HepG2 (cell line): ENCODE measurements at regions not wholly inside any gene's neighbourhood (a gene's known extent, or its start where the extent isn't known, plus 50 kb on each side); places are given as distances from the start of the nearest gene placed in this dataset.
A peak's percentile ranks its signal among the peaks of the same experiment; 100 is the strongest.

Experiments
- ATAC-seq: fragments of 200-7000 bp; cut with Tn5 transposase; 3 replicates; pipeline ENCODE4 v1.9.1; 2020; ENCODE audit warnings: mild to moderate bottlenecking, moderate library complexity
- BruUV-seq: library from RNA; stranded (reverse); fragments of 400-500 nt; replicated peaks from 2 replicates; lab custom pipeline; 2021; lab: Mats Ljungman, UMichigan
- CTCF ChIA-PET: fragments of 300-600 bp; formaldehyde crosslinking; extraction: SDS; loops from one replicate; lab custom pipeline; 2021; ENCODE audit warnings: low total read pairs, inconsistent platforms, low intra/inter-chr PET ratio; lab: Yijun Ruan, JAX
- POLR2A ChIA-PET: fragments of 350-600 bp; sonication (Branson Sonifier 250); formaldehyde crosslinking; loops from one replicate; lab custom pipeline; 2020; ENCODE audit warnings: antibody characterized with exemption, inconsistent platforms; lab: Yijun Ruan, JAX
- DNase-seq: peaks from one replicate; pipeline ENCODE4 v3.0.0-alpha.2; 2015; ENCODE audit warnings: low spot score
- FAIRE-seq: peaks from 3 replicates; lab custom pipeline; 2011; peaks lifted over from hg19 to GRCh38; lab: Jason Lieb, UNC
- H2AFZ ChIP-seq: one replicate; pipeline ENCODE4 v1.6.1; 2011; ENCODE audit warnings: low read length, inconsistent platforms
- H3K27ac ChIP-seq: fragments of 300-600 bp; 3 replicates; pipeline ENCODE4 v1.8.0; 2011; ENCODE audit warnings: mixed run types, mild to moderate bottlenecking, mixed read lengths, low read length, inconsistent platforms; ENCODE audit not compliant: insufficient read depth; ENCODE audit errors: extremely low read length
- H3K27me3 ChIP-seq, 2 experiments: fragments of 200-600 bp in 1 of 2; 2 replicates in 1 of 2; 3 replicates in 1 of 2; pipeline versions ENCODE4 v1.6.0 to v1.8.0; 2011; ENCODE audit warnings: low read length in 2 of 2, mild to moderate bottlenecking in 2 of 2, moderate library complexity in 2 of 2, inconsistent platforms in 1 of 2; ENCODE audit not compliant: insufficient read depth in 2 of 2, control insufficient read depth in 1 of 2
- H3K36me3 ChIP-seq, 2 experiments: fragments of 200-600 bp in 1 of 2; replicated peaks in 1 of 2; 2 replicates in 1 of 2; 3 replicates in 1 of 2; pipeline versions ENCODE4 v1.5.1 to v1.8.0; 2011; ENCODE audit warnings: low read length in 2 of 2, inconsistent platforms in 1 of 2; ENCODE audit not compliant: insufficient read depth in 2 of 2, control insufficient read depth in 1 of 2
- H3K4me1 ChIP-seq: 2 replicates; pipeline ENCODE4 v1.5.1; 2012; ENCODE audit warnings: low read length, inconsistent platforms; ENCODE audit not compliant: insufficient read depth
- H3K4me2 ChIP-seq: 2 replicates; pipeline ENCODE4 v1.6.0; 2011; ENCODE audit warnings: low read depth, low read length, inconsistent platforms
- H3K4me3 ChIP-seq, 3 experiments: fragments of 200-600 bp in 1 of 3; sonication (generic), shearing (Covaris generic) in 1 of 3; replicated peaks in 1 of 3; 2 replicates each; pipeline ENCODE4 v1.5.1; 2011 to 2016; ENCODE audit warnings: low read length in 3 of 3, inconsistent platforms in 2 of 3, low read depth in 2 of 3, mild to moderate bottlenecking in 2 of 3, control low read depth in 1 of 3, mixed read lengths in 1 of 3; ENCODE audit not compliant: insufficient read depth in 1 of 3
- H3K79me2 ChIP-seq: one replicate; pipeline ENCODE4 v1.6.1; 2011; ENCODE audit warnings: low read length, inconsistent platforms; ENCODE audit not compliant: insufficient read depth
- H3K9ac ChIP-seq: 2 replicates; pipeline ENCODE4 v1.6.0; 2011; ENCODE audit warnings: mild to moderate bottlenecking, low read depth, low read length, inconsistent platforms; ENCODE audit not compliant: insufficient read depth
- H3K9me3 ChIP-seq: 2 replicates; pipeline ENCODE4 v1.5.1; 2012; ENCODE audit warnings: mild to moderate bottlenecking, low read length
- H4K20me1 ChIP-seq: 2 replicates; pipeline ENCODE4 v1.6.0; 2011; ENCODE audit warnings: inconsistent platforms, mild to moderate bottlenecking, low read length, moderate library complexity; ENCODE audit not compliant: insufficient read depth
- ZNF629 ChIP-seq: sonication (generic); formaldehyde crosslinking; conservative IDR thresholded peaks from 2 replicates; pipeline ENCODE4 v1.5.0; 2020; ENCODE audit warnings: missing genetic modification reagents
- ZNF768 ChIP-seq: sonication (generic); formaldehyde crosslinking; IDR thresholded peaks from 2 replicates; pipeline ENCODE4 v1.4.0; 2020; ENCODE audit warnings: missing genetic modification reagents
- ZNF841 ChIP-seq: sonication (generic); formaldehyde crosslinking; IDR thresholded peaks from 2 replicates; pipeline ENCODE4 v1.8.1; 2023; ENCODE audit warnings: missing genetic modification reagents, borderline replicate concordance
- WGBS: methylation state at CpG from one replicate; pipeline ENCODE4 v1.1.6; 2017; ENCODE audit warnings: low lambda C conversion rate; 5-methylcytosine and 5-hydroxymethylcytosine counted together
- in situ Hi-C: cut with HindIII; loops from 2 replicates; pipeline ENCODE4 v1.10.0; 2017; ENCODE audit warnings: low pct_unique_long_range_greater_than_20kb; ENCODE audit not compliant: extremely low pct_ligation_motif_present
- intact Hi-C: fragments of 100-400 bp; cut with micrococcal nuclease; formaldehyde crosslinking; loops from one replicate; pipeline ENCODE4 v1.10.0; 2022; ENCODE audit not compliant: unreplicated experiment
- TF ChIP-seq, protein P1 (sequence below): sonication (generic); formaldehyde crosslinking; conservative IDR thresholded peaks from 2 replicates; pipeline ENCODE4 v1.4.0; 2020; ENCODE audit warnings: missing genetic modification reagents
- TF ChIP-seq, protein P2 (sequence below): sonication (generic); formaldehyde crosslinking; IDR thresholded peaks from 2 replicates; pipeline ENCODE4 v1.4.0; 2020; ENCODE audit warnings: missing genetic modification reagents, borderline replicate concordance

DNA sequence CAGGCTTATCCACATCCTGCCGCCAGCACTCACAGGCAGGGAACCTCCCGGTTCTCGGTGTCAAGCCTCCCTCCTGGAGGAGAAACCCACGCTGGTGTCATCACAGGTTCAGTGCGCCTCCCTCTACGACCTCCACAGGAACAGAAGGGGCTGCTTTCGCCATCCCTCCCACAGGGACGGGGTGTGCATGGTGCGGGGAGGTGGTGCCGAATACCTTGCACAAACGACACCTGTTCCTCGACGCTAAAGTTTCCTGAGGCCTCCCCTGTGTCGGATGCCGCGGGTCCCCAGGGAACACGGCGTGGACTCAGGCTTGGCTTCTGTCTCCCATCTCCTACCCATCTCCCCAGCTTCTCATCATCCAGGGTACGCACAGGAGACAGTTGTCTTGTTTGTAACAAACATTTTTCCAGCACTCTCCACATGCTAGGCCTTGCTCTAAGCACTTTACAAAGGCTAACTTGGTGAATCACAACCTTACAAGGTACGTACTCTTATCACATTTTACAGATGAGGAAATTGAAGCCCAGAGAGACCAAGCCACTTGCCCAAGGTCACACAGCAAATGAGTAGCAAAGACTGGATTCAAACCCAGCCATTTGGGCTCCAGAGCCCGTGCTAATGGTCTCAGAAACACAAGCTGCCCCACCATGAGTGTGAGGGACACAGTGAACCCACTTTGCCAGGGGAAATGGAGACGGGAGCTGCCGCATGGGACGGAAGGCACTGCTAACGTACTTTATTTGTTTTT lies 271.6 kb downstream of the C16orf95 start:
- H3K4me3 ChIP-seq, result no peak overlapping the region
- in situ Hi-C loops (no loop called here), intact Hi-C loops (no loop called here)
- no peaks in the 10 kb centered on the region for H3K9me3 ChIP-seq
- no peak for DNase-seq
- H3K27ac ChIP-seq, result no peak overlapping the region
- no peak overlapping the region for H2AFZ ChIP-seq
- ChIA-PET POLR2A (no interaction called here), CTCF (no interaction called here)
- FAIRE-seq, result no peak
- no peak overlapping the region for H3K4me2 ChIP-seq
- no peak for ATAC-seq
- no peak overlapping the region for H3K9ac ChIP-seq
- no peak for TF ChIP-seq ZNF841
- TF ChIP-seq ZNF768, result peak; percentile 83
- TF ChIP-seq, protein P1, sequence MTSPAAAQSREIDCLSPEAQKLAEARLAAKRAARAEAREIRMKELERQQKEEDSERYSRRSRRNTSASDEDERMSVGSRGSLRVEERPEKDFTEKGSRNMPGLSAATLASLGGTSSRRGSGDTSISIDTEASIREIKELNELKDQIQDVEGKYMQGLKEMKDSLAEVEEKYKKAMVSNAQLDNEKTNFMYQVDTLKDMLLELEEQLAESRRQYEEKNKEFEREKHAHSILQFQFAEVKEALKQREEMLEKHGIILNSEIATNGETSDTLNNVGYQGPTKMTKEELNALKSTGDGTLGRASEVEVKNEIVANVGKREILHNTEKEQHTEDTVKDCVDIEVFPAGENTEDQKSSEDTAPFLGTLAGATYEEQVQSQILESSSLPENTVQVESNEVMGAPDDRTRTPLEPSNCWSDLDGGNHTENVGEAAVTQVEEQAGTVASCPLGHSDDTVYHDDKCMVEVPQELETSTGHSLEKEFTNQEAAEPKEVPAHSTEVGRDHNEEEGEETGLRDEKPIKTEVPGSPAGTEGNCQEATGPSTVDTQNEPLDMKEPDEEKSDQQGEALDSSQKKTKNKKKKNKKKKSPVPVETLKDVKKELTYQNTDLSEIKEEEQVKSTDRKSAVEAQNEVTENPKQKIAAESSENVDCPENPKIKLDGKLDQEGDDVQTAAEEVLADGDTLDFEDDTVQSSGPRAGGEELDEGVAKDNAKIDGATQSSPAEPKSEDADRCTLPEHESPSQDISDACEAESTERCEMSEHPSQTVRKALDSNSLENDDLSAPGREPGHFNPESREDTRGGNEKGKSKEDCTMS (CRISPR knock-in tag), result no peak
- H3K79me2 ChIP-seq, result no peaks in the 10 kb centered on the region
- WGBS, result 43% methylated on average over 24 of the region's 25 CpGs
- no peaks in the 10 kb centered on the region for H4K20me1 ChIP-seq
- H3K27me3 ChIP-seq, result peaks cover 15 to 69% of the 10 kb centered on the region in 2 experiments; a peak in 4 of 5 replicates
- H3K36me3 ChIP-seq, result no peaks in the 10 kb centered on the region
- no TSS peak for BruUV-seq
- H3K4me1 ChIP-seq, result no peaks in the 10 kb centered on the region

GRCh38 chr16:87046235-87046634 lies 271.0 kb downstream of the C16orf95 start:
- no peak overlapping the region for H3K27ac ChIP-seq
- H3K4me3 ChIP-seq, result no peak overlapping the region
- POLR2A ChIA-PET, result no interaction called here
- no peaks in the 10 kb centered on the region for H3K36me3 ChIP-seq
- TF ChIP-seq, protein P2, sequence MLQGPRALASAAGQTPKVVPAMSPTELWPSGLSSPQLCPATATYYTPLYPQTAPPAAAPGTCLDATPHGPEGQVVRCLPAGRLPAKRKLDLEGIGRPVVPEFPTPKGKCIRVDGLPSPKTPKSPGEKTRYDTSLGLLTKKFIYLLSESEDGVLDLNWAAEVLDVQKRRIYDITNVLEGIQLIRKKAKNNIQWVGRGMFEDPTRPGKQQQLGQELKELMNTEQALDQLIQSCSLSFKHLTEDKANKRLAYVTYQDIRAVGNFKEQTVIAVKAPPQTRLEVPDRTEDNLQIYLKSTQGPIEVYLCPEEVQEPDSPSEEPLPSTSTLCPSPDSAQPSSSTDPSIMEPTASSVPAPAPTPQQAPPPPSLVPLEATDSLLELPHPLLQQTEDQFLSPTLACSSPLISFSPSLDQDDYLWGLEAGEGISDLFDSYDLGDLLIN (CRISPR knock-in tag), result no peak
- peak; percentile 71 for TF ChIP-seq ZNF629 (CRISPR knock-in tag)
- CTCF ChIA-PET, result no interaction called here
- FAIRE-seq (no peak), DNase-seq (no peak), ATAC-seq (no peak)
- H3K9me3 ChIP-seq, result no peaks in the 10 kb centered on the region
- H3K27me3 ChIP-seq, result peaks cover 17 to 69% of the 10 kb centered on the region in 2 experiments; a peak in 4 of 5 replicates
- H4K20me1 ChIP-seq, result no peaks in the 10 kb centered on the region
- in situ Hi-C loops (no loop called here), intact Hi-C loops (no loop called here)
- H3K9ac ChIP-seq, result no peak overlapping the region
- WGBS, result 45% methylated on average over 9 of the region's 9 CpGs
- H3K4me1 ChIP-seq, result no peaks in the 10 kb centered on the region
- no TSS peak for BruUV-seq
- no peak overlapping the region for H3K4me2 ChIP-seq
- H2AFZ ChIP-seq, result no peak overlapping the region
- no peaks in the 10 kb centered on the region for H3K79me2 ChIP-seq
